Esophagus squamous epithelium (tissue), 5 donors: ENCODE measurements at regions not wholly inside any gene's neighbourhood (a gene's known extent, or its start where the extent isn't known, plus 50 kb on each side); places are given as distances from the start of the nearest gene placed in this dataset.

Experiments used
- DNase-seq: peaks from one replicate; lab custom pipeline; 2025; lab: John Stamatoyannopoulos, UW
- H3K27ac ChIP-seq, 4 donors: fragments of 200-600 bp; sonication (generic); one replicate each; pipeline ENCODE4 v1.5.1; 2016 to 2019; ENCODE audit warnings: mild to moderate bottlenecking in 1 of 4
- H3K27me3 ChIP-seq, 4 donors: fragments of 200-600 bp; sonication (generic); 1 replicate in 3 of 4; 2 replicates in 1 of 4; pipeline versions ENCODE4 v1.5.1 to v1.6.0; 2017 to 2021; ENCODE audit warnings: antibody characterized with exemption in 1 of 4
- H3K36me3 ChIP-seq, 3 donors: fragments of 200-600 bp; sonication (generic); one replicate each; pipeline ENCODE4 v1.5.1; 2016 to 2019
- H3K4me1 ChIP-seq, 3 donors: fragments of 200-600 bp; sonication (generic); one replicate each; pipeline ENCODE4 v1.5.1; 2017 to 2019
- H3K4me3 ChIP-seq, 4 donors: fragments of 200-600 bp; sonication (generic); 1 replicate in 3 of 4; 2 replicates in 1 of 4; pipeline ENCODE4 v1.5.1; 2016 to 2019; ENCODE audit warnings: mild to moderate bottlenecking in 2 of 4, moderate library complexity in 1 of 4
- H3K9me3 ChIP-seq, 3 donors: fragments of 200-600 bp; sonication (generic); one replicate each; pipeline ENCODE4 v1.5.1; 2016 to 2019
- POLR2A ChIP-seq, 4 donors: fragments of 450-650 bp; IDR thresholded peaks; one replicate each; pipeline ENCODE4 v1.6.1; 2017; ENCODE audit warnings: antibody characterized with exemption in 4 of 4, mild to moderate bottlenecking in 4 of 4, moderate library complexity in 3 of 4
- WGBS, 2 donors: methylation state at CpG; one replicate each; pipeline ENCODE4 v1.1.5; 2018; 5-methylcytosine and 5-hydroxymethylcytosine counted together
- intact Hi-C: fragments of 100-400 bp; cut with DNase I; formaldehyde crosslinking; loops from one replicate; pipeline ENCODE4 v1.15.0; 2022
- TF ChIP-seq, protein P1 (sequence below), 6 experiments: fragments of 450-650 bp in 4 of 6; fragments of 200-600 bp in 2 of 6; sonication (generic) in 2 of 6; IDR thresholded peaks; one replicate each; pipeline ENCODE4 v1.5.1; 2016 to 2019; ENCODE audit warnings: antibody characterized with exemption in 6 of 6, mild to moderate bottlenecking in 4 of 6, moderate library complexity in 4 of 6
- donor health status: DM: yes; HTN: yes; CAD: no.

DNA sequence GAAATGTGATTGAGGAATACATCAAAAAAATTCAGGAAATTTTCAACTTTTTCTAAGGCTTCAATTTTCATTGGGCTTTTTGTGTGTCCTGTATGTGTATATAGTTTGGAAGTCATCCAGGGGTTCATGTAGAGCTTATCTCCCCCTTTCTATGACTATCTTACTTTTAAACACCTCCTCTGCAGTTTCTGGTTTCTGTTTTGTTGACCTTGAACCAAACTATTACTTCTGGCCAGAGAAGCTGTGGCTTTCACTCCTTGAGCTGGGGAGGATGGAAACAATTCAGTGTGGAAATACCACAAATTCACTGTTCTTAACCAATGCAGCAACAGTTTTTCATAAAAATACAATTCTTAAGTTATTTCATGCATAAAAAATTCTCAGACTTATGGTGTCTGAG, 613.2 kb upstream of the SEL1L start:
- Histone ChIP-seq H3K36me3 (no peaks in the 10 kb centered on the region), H3K9me3 (no peaks in the 10 kb centered on the region)
- no peak for TF ChIP-seq POLR2A (IDR thresholded peaks at IDR 0.05)
- TF ChIP-seq, protein P1, sequence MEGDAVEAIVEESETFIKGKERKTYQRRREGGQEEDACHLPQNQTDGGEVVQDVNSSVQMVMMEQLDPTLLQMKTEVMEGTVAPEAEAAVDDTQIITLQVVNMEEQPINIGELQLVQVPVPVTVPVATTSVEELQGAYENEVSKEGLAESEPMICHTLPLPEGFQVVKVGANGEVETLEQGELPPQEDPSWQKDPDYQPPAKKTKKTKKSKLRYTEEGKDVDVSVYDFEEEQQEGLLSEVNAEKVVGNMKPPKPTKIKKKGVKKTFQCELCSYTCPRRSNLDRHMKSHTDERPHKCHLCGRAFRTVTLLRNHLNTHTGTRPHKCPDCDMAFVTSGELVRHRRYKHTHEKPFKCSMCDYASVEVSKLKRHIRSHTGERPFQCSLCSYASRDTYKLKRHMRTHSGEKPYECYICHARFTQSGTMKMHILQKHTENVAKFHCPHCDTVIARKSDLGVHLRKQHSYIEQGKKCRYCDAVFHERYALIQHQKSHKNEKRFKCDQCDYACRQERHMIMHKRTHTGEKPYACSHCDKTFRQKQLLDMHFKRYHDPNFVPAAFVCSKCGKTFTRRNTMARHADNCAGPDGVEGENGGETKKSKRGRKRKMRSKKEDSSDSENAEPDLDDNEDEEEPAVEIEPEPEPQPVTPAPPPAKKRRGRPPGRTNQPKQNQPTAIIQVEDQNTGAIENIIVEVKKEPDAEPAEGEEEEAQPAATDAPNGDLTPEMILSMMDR (IDR thresholded peaks at IDR 0.05) = no peak

DNA sequence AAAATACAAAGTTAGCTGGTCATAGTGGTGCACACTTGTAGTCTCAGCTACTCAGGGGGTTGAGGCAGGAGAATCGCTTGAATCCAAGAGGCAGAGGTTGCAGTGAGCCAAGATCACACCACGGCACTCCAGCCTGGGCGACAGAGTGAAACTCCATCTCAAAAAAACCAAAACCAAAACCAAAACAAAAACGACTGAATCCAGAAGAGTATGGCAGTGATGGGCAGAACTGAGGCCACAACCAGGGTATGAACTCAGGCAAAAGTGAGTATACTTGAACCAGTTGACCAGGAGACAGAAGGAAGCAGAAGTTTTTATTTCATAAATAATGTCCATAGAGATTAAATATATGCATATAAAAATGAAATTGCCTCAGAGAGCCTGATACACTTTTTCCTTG, 620.0 kb upstream of the SEL1L start:
- no peaks in the 10 kb centered on the region for H3K4me1 ChIP-seq
- no peak overlapping the region for H3K4me3 ChIP-seq
- intact Hi-C loops = no loop called here
- WGBS, 2 donors = 82% methylated on average over 3 to 4 of the region's 4 CpGs
- no peaks in the 10 kb centered on the region for H3K9me3 ChIP-seq
- no peak overlapping the region for H3K27ac ChIP-seq
- TF ChIP-seq, protein P1 (IDR thresholded peaks at IDR 0.05) = no peak
- TF ChIP-seq POLR2A (IDR thresholded peaks at IDR 0.05) = no peak
- no peaks in the 10 kb centered on the region for H3K36me3 ChIP-seq
- H3K27me3 ChIP-seq = no peaks in the 10 kb centered on the region
- DNase-seq = no peak

More for the DNA sequence above, 613.2 kb upstream of the SEL1L start:
- Histone ChIP-seq H3K4me1 (no peaks in the 10 kb centered on the region), H3K4me3 (no peak overlapping the region), H3K27ac (no peak overlapping the region), H3K27me3 (no peaks in the 10 kb centered on the region)
- DNase-seq = no peak
- intact Hi-C loops = no loop called here

GRCh38 chr14:82159624-82160023, 626.0 kb upstream of the SEL1L start:
- no peak for DNase-seq
- intact Hi-C loops = no loop called here
- no peak overlapping the region for H3K4me3 ChIP-seq
- H3K4me1 ChIP-seq = no peaks in the 10 kb centered on the region
- WGBS, 2 donors = 79 to 87% methylated on average over 3 of the region's 3 CpGs
- H3K9me3 ChIP-seq = no peaks in the 10 kb centered on the region
- no peaks in the 10 kb centered on the region for H3K36me3 ChIP-seq
- TF ChIP-seq, protein P1 (IDR thresholded peaks at IDR 0.05) = no peak
- TF ChIP-seq POLR2A (IDR thresholded peaks at IDR 0.05) = no peak
- no peak overlapping the region for H3K27ac ChIP-seq
- no peaks in the 10 kb centered on the region for H3K27me3 ChIP-seq

GRCh38 chr14:82180139-82180538, 646.5 kb upstream of the SEL1L start:
- Histone ChIP-seq H3K36me3 (no peaks in the 10 kb centered on the region), H3K4me3 (no peak overlapping the region), H3K9me3 (no peaks in the 10 kb centered on the region), H3K27me3 (no peaks in the 10 kb centered on the region), H3K27ac (no peak overlapping the region), H3K4me1 (no peaks in the 10 kb centered on the region)
- no peak for DNase-seq
- 75% methylated on average over 2 of the region's 2 CpGs for WGBS, 2 donors
- intact Hi-C loops = no loop called here
- TF ChIP-seq, protein P1 (IDR thresholded peaks at IDR 0.05) = no peak
- TF ChIP-seq POLR2A (IDR thresholded peaks at IDR 0.05) = no peak

DNA sequence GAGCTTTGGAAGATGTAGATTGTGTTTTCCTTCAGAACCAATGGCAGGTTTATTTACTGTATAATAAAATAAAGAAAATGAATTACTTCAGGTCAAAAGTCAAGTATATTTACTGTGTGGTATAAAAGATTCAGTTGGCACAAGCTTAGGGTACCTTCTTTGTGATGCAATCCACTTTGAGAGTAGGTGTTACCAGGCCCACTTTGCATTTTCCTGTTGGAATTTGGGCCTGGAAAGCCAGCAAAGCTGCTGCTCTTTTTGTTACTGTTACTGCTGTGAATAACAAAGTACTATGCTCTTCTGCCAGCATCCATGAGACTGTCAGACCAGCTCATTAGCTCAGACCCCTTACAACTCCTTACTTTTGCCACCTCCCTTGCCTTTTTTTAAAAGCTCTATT, 649.0 kb upstream of the SEL1L start:
- Histone ChIP-seq H3K27ac (no peak overlapping the region), H3K4me1 (no peaks in the 10 kb centered on the region), H3K4me3 (no peak overlapping the region), H3K36me3 (no peaks in the 10 kb centered on the region), H3K27me3 (no peaks in the 10 kb centered on the region), H3K9me3 (no peaks in the 10 kb centered on the region)
- intact Hi-C loops = no loop called here
- no peak for DNase-seq
- no peak for TF ChIP-seq POLR2A (IDR thresholded peaks at IDR 0.05)
- TF ChIP-seq, protein P1 (IDR thresholded peaks at IDR 0.05) = no peak
